H1 (cell line): ENCODE measurements at regions not wholly inside any gene's neighbourhood (a gene's known extent, or its start where the extent isn't known, plus 50 kb on each side); places are given as distances from the start of the nearest gene placed in this dataset.

Experiments used
- CTCF ChIA-PET: fragments of 300-600 bp; sonication (Branson Sonifier 250); formaldehyde crosslinking; loops from one replicate; lab custom pipeline; 2021; ENCODE audit not compliant: partially characterized antibody; lab: Charles Lee
- POLR2A ChIA-PET: fragments of 300-600 bp; sonication (Branson Sonifier 250); formaldehyde crosslinking; loops from one replicate; lab custom pipeline; 2021; ENCODE audit warnings: inconsistent platforms; ENCODE audit not compliant: partially characterized antibody; lab: Charles Lee
- DNase-seq, 2 experiments: peaks; one replicate each; pipeline versions ENCODE4 v3.0.0 to v3.0.0-alpha.2; 2010 to 2022; ENCODE audit warnings: low spot score in 2 of 2, low read depth in 1 of 2, mixed read lengths in 1 of 2
- FAIRE-seq: peaks from 2 replicates; lab custom pipeline; 2011; peaks lifted over from hg19 to GRCh38; lab: Jason Lieb, UNC
- H2AFZ ChIP-seq: 2 replicates; pipeline ENCODE4 v1.8.1; 2012; ENCODE audit warnings: low read length, inconsistent platforms
- H2AK5ac ChIP-seq: 2 replicates; pipeline ENCODE4 v1.6.1; 2013; ENCODE audit warnings: low read depth, low read length
- H2BK120ac ChIP-seq: replicated peaks from 2 replicates; pipeline ENCODE3; 2013; ENCODE audit warnings: low read depth, low read length, inconsistent platforms
- H2BK12ac ChIP-seq: 2 replicates; pipeline ENCODE4 v1.6.1; 2013; ENCODE audit warnings: low read depth, low read length
- H2BK15ac ChIP-seq: 2 replicates; pipeline ENCODE4 v1.6.1; 2013; ENCODE audit warnings: low read length
- H2BK20ac ChIP-seq: 2 replicates; pipeline ENCODE4 v1.6.1; 2013; ENCODE audit warnings: low read length
- H2BK5ac ChIP-seq: 2 replicates; pipeline ENCODE4 v1.6.1; 2013; ENCODE audit warnings: low read depth, low read length
- H3K14ac ChIP-seq: 2 replicates; pipeline ENCODE4 v1.6.1; 2013; ENCODE audit warnings: inconsistent platforms; ENCODE audit not compliant: insufficient read length
- H3K18ac ChIP-seq: 2 replicates; pipeline ENCODE4 v1.6.1; 2013; ENCODE audit warnings: low read length; ENCODE audit errors: extremely low read depth
- H3K23ac ChIP-seq: 2 replicates; pipeline ENCODE4 v1.6.1; 2013; ENCODE audit warnings: inconsistent platforms; ENCODE audit not compliant: insufficient read length
- H3K23me2 ChIP-seq: 2 replicates; pipeline ENCODE4 v1.6.1; 2013; ENCODE audit warnings: low read depth, low read length
- H3K27ac ChIP-seq: 2 replicates; pipeline ENCODE4 v1.6.1; 2011; ENCODE audit warnings: low read depth, low read length, inconsistent platforms
- H3K27me3 ChIP-seq, 4 experiments: replicated peaks in 1 of 4; 1 replicate in 1 of 4; 2 replicates in 3 of 4; pipeline versions ENCODE4 v1.6.1 to v1.8.1; 2011 to 2013; ENCODE audit warnings: low read length in 3 of 4, mild to moderate bottlenecking in 3 of 4, inconsistent platforms in 2 of 4, mixed read lengths in 2 of 4, moderate library complexity in 1 of 4; ENCODE audit not compliant: control insufficient read depth in 3 of 4, insufficient read depth in 3 of 4; ENCODE audit errors: extremely low read depth in 1 of 4
- H3K36me3 ChIP-seq, 4 experiments: 2 replicates each; pipeline versions ENCODE4 v1.6.1 to v1.8.1; 2011 to 2013; ENCODE audit warnings: mild to moderate bottlenecking in 4 of 4, low read length in 3 of 4, moderate library complexity in 2 of 4, control low read depth in 1 of 4, inconsistent platforms in 1 of 4; ENCODE audit not compliant: insufficient read depth in 4 of 4, control insufficient read depth in 2 of 4
- H3K4ac ChIP-seq: replicated peaks from 2 replicates; pipeline ENCODE3; 2013; ENCODE audit warnings: low read length, low read depth, mixed read lengths, inconsistent platforms; ENCODE audit not compliant: insufficient read length
- H3K4me1 ChIP-seq, 4 experiments: replicated peaks in 1 of 4; 1 replicate in 1 of 4; 2 replicates in 3 of 4; pipeline versions ENCODE4 v1.6.1 to v1.8.1; 2011 to 2013; ENCODE audit warnings: low read length in 3 of 4, inconsistent platforms in 2 of 4, mixed read lengths in 1 of 4; ENCODE audit not compliant: insufficient read depth in 4 of 4, control insufficient read depth in 3 of 4
- H3K4me2 ChIP-seq, 2 experiments: 2 replicates each; pipeline versions ENCODE4 v1.6.1 to v1.8.1; 2011 to 2013; ENCODE audit warnings: low read depth in 2 of 2, low read length in 2 of 2, control low read depth in 1 of 2, inconsistent platforms in 1 of 2, mild to moderate bottlenecking in 1 of 2; ENCODE audit not compliant: insufficient read depth in 1 of 2
- H3K4me3 ChIP-seq, 4 experiments: fragments of 200-600, 300-600 bp in 1 of 4; sonication (generic), shearing (Covaris generic), sonication (Bioruptor Twin) in 1 of 4; 2 replicates each; pipeline versions ENCODE4 v1.5.1 to v1.8.1; 2011 to 2016; ENCODE audit warnings: low read length in 4 of 4, low read depth in 3 of 4, control low read depth in 2 of 4, inconsistent platforms in 2 of 4, mild to moderate bottlenecking in 2 of 4, mixed read lengths in 1 of 4, moderate library complexity in 1 of 4; ENCODE audit not compliant: insufficient read depth in 2 of 4; ENCODE audit errors: extremely low read depth in 1 of 4
- H3K56ac ChIP-seq: replicated peaks from 2 replicates; pipeline ENCODE3; 2013; ENCODE audit warnings: low read depth, mild to moderate bottlenecking, mixed read lengths, low read length, inconsistent platforms; ENCODE audit not compliant: insufficient read length
- H3K79me1 ChIP-seq: 2 replicates; pipeline ENCODE4 v1.6.1; 2013; ENCODE audit warnings: low read depth, low read length, control low read depth
- H3K79me2 ChIP-seq, 2 experiments: 2 replicates each; pipeline versions ENCODE4 v1.6.1 to v1.8.1; 2012 to 2013; ENCODE audit warnings: low read length in 2 of 2, mild to moderate bottlenecking in 2 of 2, inconsistent platforms in 1 of 2; ENCODE audit not compliant: insufficient read depth in 2 of 2, control insufficient read depth in 1 of 2
- H3K9ac ChIP-seq, 4 experiments: replicated peaks in 1 of 4; 1 replicate in 1 of 4; 2 replicates in 3 of 4; pipeline versions ENCODE4 v1.6.1 to v1.8.1; 2011 to 2013; ENCODE audit warnings: low read depth in 3 of 4, low read length in 3 of 4, control low read depth in 2 of 4, mild to moderate bottlenecking in 2 of 4, moderate library complexity in 2 of 4, inconsistent platforms in 1 of 4; ENCODE audit errors: extremely low read depth in 1 of 4
- H3K9me3 ChIP-seq, 2 experiments: 2 replicates each; pipeline versions ENCODE4 v1.6.1 to v1.8.1; 2012 to 2013; ENCODE audit warnings: mild to moderate bottlenecking in 2 of 2, moderate library complexity in 2 of 2, control low read depth in 1 of 2, inconsistent platforms in 1 of 2, low read depth in 1 of 2, low read length in 1 of 2, mixed read lengths in 1 of 2; ENCODE audit not compliant: insufficient read depth in 2 of 2
- H4K20me1 ChIP-seq, 2 experiments: replicated peaks in 1 of 2; 2 replicates each; pipeline versions ENCODE3 to v1.8.1; 2011 to 2013; ENCODE audit warnings: inconsistent platforms in 2 of 2, low read length in 2 of 2, mild to moderate bottlenecking in 1 of 2; ENCODE audit not compliant: insufficient read depth in 2 of 2, control insufficient read depth in 1 of 2
- H4K5ac ChIP-seq: 2 replicates; pipeline ENCODE4 v1.6.1; 2013; ENCODE audit warnings: low read length, low read depth, mixed read lengths, inconsistent platforms; ENCODE audit not compliant: insufficient read length
- H4K8ac ChIP-seq: 2 replicates; pipeline ENCODE4 v1.8.0; 2013; ENCODE audit warnings: mild to moderate bottlenecking, moderate library complexity, low read length, inconsistent platforms; ENCODE audit not compliant: insufficient read depth; ENCODE audit errors: extremely low read depth
- H4K91ac ChIP-seq: replicated peaks from 2 replicates; pipeline ENCODE3; 2013; ENCODE audit warnings: low read length, mixed read lengths, inconsistent platforms; ENCODE audit not compliant: insufficient read length
- BCL11A ChIP-seq, 2 experiments: IDR thresholded peaks; one replicate each; pipeline ENCODE4 v1.6.1; 2011; ENCODE audit warnings: low read depth in 2 of 2, low read length in 2 of 2, mild to moderate bottlenecking in 2 of 2
- CREB1 ChIP-seq: IDR thresholded peaks from 2 replicates; pipeline ENCODE4 v1.6.1; 2012; ENCODE audit warnings: inconsistent platforms
- NANOG ChIP-seq: IDR thresholded peaks from 2 replicates; pipeline ENCODE4 v1.6.1; 2011; ENCODE audit warnings: low read length, low read depth, mild to moderate bottlenecking, inconsistent platforms; ENCODE audit not compliant: insufficient read depth, poor library complexity, severe bottlenecking
- SIX5 ChIP-seq: IDR thresholded peaks from 2 replicates; pipeline ENCODE4 v1.6.1; 2011; ENCODE audit warnings: mild to moderate bottlenecking, low read depth, low read length
- YY1 ChIP-seq: IDR thresholded peaks from 2 replicates; pipeline ENCODE4 v1.6.1; 2011; ENCODE audit warnings: low read depth, mild to moderate bottlenecking, low read length
- WGBS, 2 experiments: shearing (Covaris generic) in 1 of 2; methylation state at CpG; one replicate each; pipeline versions ENCODE4 v1.1.6 to v1.1.7; 2013 to 2015; ENCODE audit warnings: low lambda C conversion rate in 2 of 2, mixed read lengths in 2 of 2, inconsistent platforms in 1 of 2, low coverage in 1 of 2, missing lambda C conversion rate in 1 of 2; ENCODE audit not compliant: insufficient replicate concordance in 2 of 2, insufficient coverage in 1 of 2, insufficient read length in 1 of 2; ENCODE audit errors: extremely low coverage in 1 of 2, missing lambda C conversion rate in 1 of 2; 5-methylcytosine and 5-hydroxymethylcytosine counted together

DNA sequence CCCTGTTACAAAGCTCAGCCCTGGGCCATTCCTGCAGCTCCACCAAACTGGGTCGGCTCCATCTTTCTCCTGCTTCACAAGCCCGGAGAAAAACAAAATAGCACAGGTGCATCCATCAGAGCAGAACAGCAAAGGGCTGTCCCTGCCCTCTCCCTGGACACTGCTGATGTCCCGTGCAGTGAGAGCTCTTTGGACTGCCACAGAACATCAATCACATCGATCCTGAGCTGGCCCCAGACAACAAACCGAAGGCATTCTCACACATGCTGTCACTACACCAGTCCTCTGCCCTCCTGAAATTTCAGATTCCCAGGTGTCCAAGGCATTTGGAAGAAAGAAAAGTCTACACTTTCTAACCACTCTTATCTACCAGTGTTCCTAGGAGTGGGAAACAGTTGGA, 427.1 kb upstream of the ZMIZ1 start:
- POLR2A ChIA-PET: no interaction called here
- no peak for DNase-seq

More for the DNA sequence above, 427.1 kb upstream of the ZMIZ1 start:
- H3K27me3 ChIP-seq: no peaks in the 10 kb centered on the region
- no peak overlapping the region for H3K56ac ChIP-seq
- no peak overlapping the region for H4K91ac ChIP-seq
- no peak for FAIRE-seq
- no peak overlapping the region for H3K4ac ChIP-seq
- H3K14ac ChIP-seq: no peak overlapping the region
- no peak overlapping the region for H2BK5ac ChIP-seq
- H4K5ac ChIP-seq: no peak overlapping the region
- no peaks in the 10 kb centered on the region for H3K36me3 ChIP-seq
- no peak overlapping the region for H3K27ac ChIP-seq
- H3K18ac ChIP-seq: no peak overlapping the region
- H4K20me1 ChIP-seq: no peaks in the 10 kb centered on the region
- H3K79me1 ChIP-seq: no peaks in the 10 kb centered on the region
- peaks cover 0 to 5% of the 10 kb centered on the region in 2 experiments; a peak in 1 of 4 replicates for H3K9me3 ChIP-seq
- no peak overlapping the region for H2AFZ ChIP-seq
- no peak overlapping the region for H2BK120ac ChIP-seq
- TF ChIP-seq NANOG (no peak), CREB1 (no peak), YY1 (no peak), SIX5 (no peak), BCL11A (IDR thresholded peaks at IDR 0.05; ENCODE audit: low read depth in 2 of 2, low read length in 2 of 2) (no peak)
- WGBS, 2 experiments: 92% methylated on average over 5 of the region's 5 CpGs; no CpG with 5 or more reads in 1 of the 2 experiments
- no peak overlapping the region for H2AK5ac ChIP-seq
- H3K9ac ChIP-seq: no peak overlapping the region
- H3K4me1 ChIP-seq: no peaks in the 10 kb centered on the region
- no peak overlapping the region for H3K23ac ChIP-seq
- no peak overlapping the region; the same call in 1 of the 2 replicates for H4K8ac ChIP-seq
- H2BK15ac ChIP-seq: no peak overlapping the region
- H2BK12ac ChIP-seq: no peak overlapping the region
- no peak overlapping the region for H2BK20ac ChIP-seq
- H3K79me2 ChIP-seq: no peaks in the 10 kb centered on the region
- H3K4me2 ChIP-seq: no peak overlapping the region
- no peak overlapping the region for H3K4me3 ChIP-seq
- no peaks in the 10 kb centered on the region for H3K23me2 ChIP-seq
- CTCF ChIA-PET: interaction anchor here (0.9 to 2.2 kb wide), 6 partner anchors 9 to 116 kb away, joined by 3 to 9 read pairs (median 5); no protein-coding TSS in a partner anchor
